ENCODE measurements at regions not wholly inside any gene's neighbourhood (a gene's known extent, or its start where the extent isn't known, plus 50 kb on each side); places are given as distances from the start of the nearest gene placed in this dataset.
"Not testable (repeated sequence)": the region's sequence is repeated elsewhere in the genome, so short reads cannot be mapped to it uniquely, and the experiment has no call there.

- ATAC-seq (no peak), DNase-seq (ENCODE audit: low spot score) (no peak)
- peaks cover 8% of the 10 kb centered on the region for H3K9me3 Mint-ChIP-seq
- H3K4me1 Mint-ChIP-seq = no peaks in the 10 kb centered on the region
- H3K4me3 Mint-ChIP-seq = no peak overlapping the region
- no peak overlapping the region for H3K27ac Mint-ChIP-seq
- ChIA-PET POLR2A (no interaction called here), CTCF (no interaction called here)
- no peaks in the 10 kb centered on the region for H3K36me3 Mint-ChIP-seq
- no peaks in the 10 kb centered on the region; the same call in 1 of the 2 replicates for H3K27me3 Mint-ChIP-seq (ENCODE audit: low read depth)
- TF ChIP-seq ATF1 (CRISPR knock-in tag; IDR thresholded peaks at IDR 0.05) (no peak), KAT7 (CRISPR knock-in tag; IDR thresholded peaks at IDR 0.05; ENCODE audit: borderline replicate concordance) (no peak), MLX (CRISPR knock-in tag; IDR thresholded peaks at IDR 0.05) (no peak), CREB1 (CRISPR knock-in tag; IDR thresholded peaks at IDR 0.05) (no peak), ZNF317 (CRISPR knock-in tag; IDR thresholded peaks at IDR 0.05; ENCODE audit: borderline replicate concordance, low read depth) (no peak), NR3C1 (CRISPR knock-in tag; conservative IDR thresholded peaks at IDR 0.05; ENCODE audit: low read depth) (no peak), JUN (CRISPR knock-in tag; IDR thresholded peaks at IDR 0.05) (no peak), HMGA2 (CRISPR knock-in tag; IDR thresholded peaks at IDR 0.05) (no peak), ZNF671 (CRISPR knock-in tag; IDR thresholded peaks at IDR 0.05) (no peak), FOXK1 (CRISPR knock-in tag; IDR thresholded peaks at IDR 0.05) (no peak), ZNF138 (CRISPR knock-in tag; conservative IDR thresholded peaks at IDR 0.05) (no peak), ESRRA (CRISPR knock-in tag; IDR thresholded peaks at IDR 0.05; ENCODE audit: borderline replicate concordance) (no peak), ZBTB43 (CRISPR knock-in tag; IDR thresholded peaks at IDR 0.05) (no peak), FOXP4 (CRISPR knock-in tag; IDR thresholded peaks at IDR 0.05) (no peak), ZMAT4 (CRISPR knock-in tag; IDR thresholded peaks at IDR 0.05) (no peak), CREM (CRISPR knock-in tag; IDR thresholded peaks at IDR 0.05) (no peak)
Measured at GRCh38 chr2:203623661-203624060, 82.8 kb upstream of the CD28 start.

GRCh38 chr2:203625701-203626100, 80.7 kb upstream of the CD28 start:
- Mint-ChIP-seq H3K4me1 (no peaks in the 10 kb centered on the region), H3K36me3 (no peaks in the 10 kb centered on the region), H3K27ac (no peak overlapping the region), H3K9me3 (0 out of 2 replicates have a peak, but pooled peaks cover 4% of the 10 kb centered on the region), H3K27me3 (ENCODE audit: low read depth) (no peaks in the 10 kb centered on the region; the same call in 1 of the 2 replicates), H3K4me3 (no peak overlapping the region)
- POLR2A ChIA-PET = no interaction called here
- no peak for ATAC-seq
- TF ChIP-seq ZNF219 (CRISPR knock-in tag; IDR thresholded peaks at IDR 0.05; ENCODE audit: borderline replicate concordance) (no peak), ZNF671 (CRISPR knock-in tag; IDR thresholded peaks at IDR 0.05) (no peak), ELF4 (CRISPR knock-in tag; IDR thresholded peaks at IDR 0.05; ENCODE audit: low read depth) (no peak), EMX1 (CRISPR knock-in tag; IDR thresholded peaks at IDR 0.05) (no peak), HMGXB4 (CRISPR knock-in tag; IDR thresholded peaks at IDR 0.05) (no peak), ZNF512 (CRISPR knock-in tag; IDR thresholded peaks at IDR 0.05; ENCODE audit: borderline replicate concordance) (no peak)
- no peak for DNase-seq (ENCODE audit: low spot score)
- CTCF ChIA-PET = no interaction called here

GRCh38 chr2:203626247-203626646, 80.2 kb upstream of the CD28 start:
- H3K9me3 Mint-ChIP-seq; H3K4me1 Mint-ChIP-seq; H3K27ac Mint-ChIP-seq; DNase-seq (ENCODE audit: low spot score); ATAC-seq; POLR2A ChIA-PET; CTCF ChIA-PET; H3K4me3 Mint-ChIP-seq; H3K36me3 Mint-ChIP-seq; H3K27me3 Mint-ChIP-seq (ENCODE audit: low read depth): not testable (repeated sequence)
